T follicular helper cell (primary cell): ENCODE measurements at regions not wholly inside any gene's neighbourhood (a gene's known extent, or its start where the extent isn't known, plus 50 kb on each side); places are given as distances from the start of the nearest gene placed in this dataset.
"Not testable (repeated sequence)": the region's sequence is repeated elsewhere in the genome, so short reads cannot be mapped to it uniquely, and the experiment has no call there.

Experiments
- DNase-seq: peaks from one replicate; pipeline ENCODE4 v3.0.0-alpha.2; 2020; ENCODE audit warnings: low read depth

DNA sequence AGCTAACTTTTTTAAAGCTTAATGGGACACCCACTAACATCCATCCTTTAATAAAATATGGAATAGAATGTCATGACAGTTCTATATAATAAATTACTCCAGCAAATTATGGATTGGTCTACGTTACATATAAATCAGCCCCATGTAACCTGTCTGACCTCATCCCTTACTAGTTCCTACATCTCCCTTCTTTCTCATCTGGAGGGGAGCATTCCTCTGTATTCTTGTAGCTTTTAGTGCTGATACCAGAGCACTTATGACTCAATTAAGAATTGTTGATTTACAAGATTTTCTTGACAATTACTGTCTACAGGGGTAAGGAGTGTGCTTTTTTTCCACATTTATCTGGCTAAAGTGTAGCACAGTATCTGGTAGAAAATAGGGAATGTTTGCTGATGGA lies 523.7 kb downstream of the FAM181B start:
- no peak for DNase-seq

- DNase-seq: no peak
Observed at GRCh38 chr11:82195283-82195682, 538.4 kb downstream of the FAM181B start.

DNA sequence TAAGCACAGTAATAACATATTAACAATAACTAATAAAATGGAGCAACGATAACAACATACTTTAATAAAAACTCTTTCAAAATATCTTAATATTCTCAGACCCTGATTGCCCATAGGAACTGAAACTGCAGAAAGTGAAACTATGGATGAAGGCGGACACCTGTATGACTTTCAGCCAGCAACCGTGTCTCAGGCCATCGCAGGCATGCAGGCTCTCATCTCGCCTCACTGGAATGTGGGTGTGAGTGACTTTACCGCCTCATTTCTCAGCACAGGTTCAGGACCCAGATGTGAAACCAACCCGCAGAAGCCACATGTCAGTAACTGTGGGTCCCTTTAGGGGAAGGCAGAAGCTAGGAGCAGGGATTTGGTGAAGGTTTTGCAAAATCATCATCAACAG lies 539.1 kb downstream of the FAM181B start:
- no peak for DNase-seq

- DNase-seq: no peak
Observed at GRCh38 chr11:82191695-82192094, 542.0 kb downstream of the FAM181B start.

DNA sequence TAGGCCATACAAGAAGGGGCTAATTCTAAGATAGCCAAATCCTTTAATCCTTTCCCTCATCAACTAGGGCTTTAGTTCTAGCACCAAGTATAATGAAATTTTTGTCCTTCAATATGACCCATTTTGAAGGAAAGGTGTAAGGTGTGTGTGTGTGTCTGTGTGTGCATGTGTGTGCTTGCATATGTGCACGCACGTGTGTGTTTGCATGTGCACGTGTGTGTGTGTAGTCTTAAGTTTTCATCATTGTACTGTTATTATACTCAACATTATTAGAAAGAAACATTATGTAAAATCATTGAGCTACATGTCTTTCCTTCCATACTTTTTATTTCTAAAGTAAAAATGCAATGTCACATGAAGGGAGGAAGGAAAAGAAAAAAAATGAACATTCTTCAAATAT lies 547.7 kb downstream of the FAM181B start:
- no peak for DNase-seq

GRCh38 chr11:82184966-82185365 lies 548.7 kb downstream of the FAM181B start:
- no peak for DNase-seq

DNA sequence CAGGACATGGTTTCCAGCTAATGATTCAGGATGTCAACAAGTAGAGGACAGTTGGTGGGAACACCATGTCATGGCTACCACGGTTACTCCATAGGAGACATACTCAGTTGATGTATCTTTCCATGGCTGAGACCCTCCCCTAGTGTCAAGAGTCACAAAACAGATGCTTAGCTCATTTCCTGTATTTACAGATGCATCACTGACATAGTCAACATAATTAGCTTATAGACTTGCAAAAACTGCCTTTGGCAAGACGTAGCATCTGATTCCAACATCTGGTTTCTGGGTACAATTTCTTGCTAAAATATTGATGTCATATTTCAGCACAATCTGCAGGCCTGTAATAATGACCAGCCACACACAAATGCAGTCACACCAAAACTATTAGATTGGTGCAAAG lies 550.3 kb downstream of the FAM181B start:
- no peak for DNase-seq

GRCh38 chr11:82182697-82183096 lies 551.0 kb downstream of the FAM181B start:
- not testable (repeated sequence) for DNase-seq

- not testable (repeated sequence) for DNase-seq
Observed at GRCh38 chr11:82181796-82182195, 551.9 kb downstream of the FAM181B start.

GRCh38 chr11:82176945-82177344 lies 556.7 kb downstream of the FAM181B start:
- DNase-seq: no peak

GRCh38 chr11:82176365-82176764 lies 557.3 kb downstream of the FAM181B start:
- DNase-seq: no peak

DNA sequence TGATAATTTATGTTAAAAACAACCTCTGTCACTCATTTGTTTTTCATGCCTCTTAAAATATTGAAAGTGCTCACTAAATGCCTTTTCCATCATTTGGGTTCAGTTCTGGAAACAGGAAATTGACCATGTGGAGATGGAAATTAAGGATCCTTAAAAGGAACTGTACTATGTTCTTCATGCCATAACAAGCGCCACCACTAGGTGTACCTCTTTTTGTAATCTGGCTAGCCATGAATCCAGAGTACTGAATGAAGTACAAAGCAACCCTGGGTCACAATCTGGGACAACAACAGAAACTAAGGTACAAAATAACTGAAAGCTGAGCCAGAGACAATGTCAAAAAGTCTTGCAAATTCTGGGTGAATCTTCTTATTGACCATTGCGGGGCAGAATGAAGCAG lies 559.1 kb downstream of the FAM181B start:
- DNase-seq: no peak

GRCh38 chr11:82146789-82147188 lies 586.9 kb downstream of the FAM181B start:
- no peak for DNase-seq

DNA sequence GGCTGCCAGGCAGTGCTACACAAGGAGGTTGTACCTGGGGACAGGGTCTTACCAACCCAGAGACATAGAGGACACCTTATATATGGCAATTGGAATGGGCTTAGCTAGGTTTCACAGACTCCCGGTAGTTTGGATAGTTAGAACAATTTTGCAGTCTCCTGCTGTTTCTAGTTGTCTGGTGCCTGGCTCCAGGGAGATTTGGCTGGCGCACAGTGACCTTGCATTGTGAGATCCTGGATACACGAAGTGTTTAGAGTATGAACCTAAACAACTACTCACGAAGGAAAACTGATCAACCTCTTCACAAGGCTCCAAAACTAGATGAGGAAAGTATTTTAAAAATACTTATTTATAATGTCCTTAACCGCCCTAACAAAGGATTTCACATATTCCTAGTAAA lies 614.7 kb downstream of the FAM181B start:
- DNase-seq: no peak

DNA sequence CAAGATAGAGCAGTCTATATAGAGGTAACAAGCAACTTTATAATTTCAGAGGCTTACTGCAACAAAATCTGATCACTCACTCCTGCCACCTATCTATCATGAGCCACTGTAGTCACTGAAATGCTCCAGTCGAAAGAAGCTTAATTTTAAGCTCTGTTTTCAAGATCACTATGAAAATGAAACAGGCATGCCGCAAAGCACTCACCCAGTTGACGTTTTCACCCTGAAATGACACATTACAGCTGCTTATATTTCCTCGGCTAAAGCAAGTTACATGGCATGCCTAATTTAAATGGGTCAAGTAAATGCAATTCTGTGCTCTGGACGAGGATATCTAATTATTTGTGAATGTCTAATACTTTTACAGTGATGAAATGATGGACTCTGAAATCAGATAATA lies 616.3 kb downstream of the FAM181B start:
- DNase-seq: no peak

DNA sequence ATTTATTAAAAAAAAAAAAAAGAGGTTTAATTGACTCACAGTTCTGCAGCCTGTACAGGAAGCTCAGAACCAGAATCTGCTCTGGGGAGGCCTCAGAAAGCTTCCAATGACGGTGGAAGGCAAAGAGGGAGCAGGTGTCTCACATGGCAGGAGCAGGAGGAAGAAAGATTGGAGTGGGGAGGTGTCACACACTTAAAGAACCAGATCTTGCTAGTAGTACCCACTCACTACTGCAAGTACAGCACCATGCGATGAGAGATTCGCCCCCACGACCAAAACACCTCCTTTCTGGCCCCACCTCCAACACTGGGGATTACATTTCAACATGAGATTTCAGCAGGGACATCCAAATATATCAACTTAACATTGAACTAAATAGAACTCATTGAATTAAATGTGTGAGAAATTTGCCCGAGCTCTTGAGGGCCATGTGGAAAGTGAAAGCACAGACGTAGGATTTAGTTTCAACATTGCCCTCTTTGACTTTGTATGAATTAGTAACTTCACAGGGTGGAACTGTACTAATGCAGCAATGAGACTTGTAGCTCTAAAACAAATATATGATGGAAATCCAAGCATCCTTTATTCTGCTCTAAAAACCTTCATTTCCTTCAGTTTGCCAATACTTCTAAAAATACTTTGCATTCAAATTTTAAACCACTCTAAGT lies 628.2 kb downstream of the FAM181B start:
- no peak for DNase-seq

- no peak for DNase-seq
Observed at GRCh38 chr11:82092904-82093303, 640.8 kb downstream of the FAM181B start.

GRCh38 chr11:82089426-82089825 lies 644.2 kb downstream of the FAM181B start:
- no peak for DNase-seq

- no peak for DNase-seq
Observed at GRCh38 chr11:82085493-82085892, 648.2 kb downstream of the FAM181B start.

- DNase-seq: no peak
Observed at GRCh38 chr11:82082976-82083375, 650.7 kb downstream of the FAM181B start.

DNA sequence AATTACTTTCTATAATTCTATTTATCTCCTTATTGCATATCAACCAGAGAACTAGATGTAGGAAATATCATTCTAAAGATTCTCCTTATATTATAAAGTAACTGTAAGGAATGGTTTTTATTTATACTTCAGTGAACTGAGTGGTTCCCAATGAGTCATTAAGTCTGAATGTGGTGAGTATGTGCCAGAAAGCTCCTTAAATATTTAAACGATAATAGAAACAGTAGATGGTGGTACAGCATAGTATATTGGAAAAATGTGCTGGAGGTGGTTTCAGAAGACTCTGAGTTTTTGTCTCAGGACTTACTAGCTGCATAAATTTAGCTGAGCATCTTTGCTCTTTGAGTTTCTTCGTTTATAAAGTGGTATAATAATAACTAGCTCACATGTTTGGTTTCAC lies 653.5 kb downstream of the FAM181B start:
- DNase-seq: no peak

GRCh38 chr11:82076126-82076525 lies 657.5 kb downstream of the FAM181B start:
- no peak for DNase-seq

DNA sequence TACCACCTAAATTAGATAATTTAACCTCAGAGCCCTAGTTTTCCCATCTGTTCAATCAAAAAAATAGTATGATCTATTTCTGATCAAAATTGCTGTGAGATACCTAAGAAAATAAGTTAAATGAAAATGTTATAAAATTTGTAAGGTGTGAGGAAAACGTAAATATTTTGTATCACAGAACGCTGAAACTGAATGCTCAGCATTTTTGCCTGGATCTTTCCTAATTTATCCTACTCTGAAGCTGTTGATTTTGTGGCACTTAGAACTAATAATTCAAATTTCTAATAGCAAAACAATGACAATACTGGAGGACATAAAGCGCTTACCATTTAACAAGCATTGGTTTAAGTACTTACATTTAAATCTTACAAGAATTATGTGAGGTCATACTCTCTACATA lies 674.2 kb downstream of the FAM181B start:
- DNase-seq: no peak

DNA sequence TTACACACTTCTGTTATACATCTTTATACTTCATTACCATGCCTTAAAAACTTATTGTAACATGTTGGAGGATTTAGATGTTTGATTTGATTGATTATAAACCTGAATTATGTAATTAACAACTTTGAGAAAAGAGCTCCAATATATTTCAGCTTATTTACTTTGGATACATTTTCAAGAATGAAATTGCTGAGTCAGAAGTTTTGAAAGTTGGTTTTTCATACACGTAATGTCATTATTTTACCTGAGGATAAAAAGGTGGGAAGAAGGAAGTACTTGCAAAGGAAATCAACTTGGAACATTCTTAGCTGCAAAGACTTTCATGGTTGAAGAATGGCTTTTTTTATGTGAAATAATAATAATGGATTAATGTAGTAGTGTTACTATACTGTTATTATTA lies 677.2 kb downstream of the FAM181B start:
- no peak for DNase-seq

DNA sequence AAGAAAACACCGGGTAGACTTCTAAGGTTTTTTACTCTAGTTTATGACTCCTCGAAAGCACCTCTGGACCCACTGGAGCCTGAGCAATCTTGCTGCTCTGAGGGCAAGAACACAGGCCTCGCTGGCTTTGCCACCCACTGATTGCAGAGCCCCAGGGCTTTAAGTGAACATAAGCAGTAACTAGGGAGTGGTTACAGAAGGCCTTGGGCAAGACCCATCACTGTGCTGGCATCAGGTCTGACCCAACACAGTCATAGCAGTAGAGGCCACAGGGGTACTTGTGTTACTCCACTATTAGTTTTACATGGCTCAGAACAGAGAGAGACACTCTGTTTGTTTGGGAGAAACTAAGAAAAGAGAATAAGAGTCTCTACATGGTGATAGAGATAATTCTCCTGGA lies 684.5 kb downstream of the FAM181B start:
- no peak for DNase-seq
